Right kidney (tissue), 1 donor: ENCODE measurements at regions not wholly inside any gene's neighbourhood (a gene's known extent, or its start where the extent isn't known, plus 50 kb on each side); places are given as distances from the start of the nearest gene placed in this dataset.
"Not testable (repeated sequence)": the region's sequence is repeated elsewhere in the genome, so short reads cannot be mapped to it uniquely, and the experiment has no call there.

Experiments
- DNase-seq: peaks from one replicate; pipeline ENCODE4 v3.0.0-alpha.2; 2016

DNA sequence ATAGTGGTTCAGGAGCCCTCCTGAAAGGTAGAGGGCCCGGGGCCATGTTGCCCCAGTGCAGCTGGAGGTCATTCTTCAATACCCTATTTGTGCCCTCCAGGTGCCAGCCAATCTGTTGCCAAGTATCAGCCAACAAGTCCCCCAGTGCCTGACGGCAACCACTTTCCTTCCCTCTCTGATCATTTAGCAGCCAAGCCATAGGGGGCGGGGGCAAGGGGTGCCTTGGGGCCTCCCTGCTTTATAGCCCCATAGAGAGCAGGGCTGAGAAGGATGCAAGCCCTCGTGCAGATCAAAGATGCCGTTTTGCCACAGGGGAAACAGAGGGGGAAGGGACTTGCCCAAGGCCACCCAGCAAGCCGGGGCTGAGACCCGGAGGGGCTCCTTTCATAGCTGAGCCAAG lies 149.0 kb upstream of the CHST15 start:
- DNase-seq: no peak

DNA sequence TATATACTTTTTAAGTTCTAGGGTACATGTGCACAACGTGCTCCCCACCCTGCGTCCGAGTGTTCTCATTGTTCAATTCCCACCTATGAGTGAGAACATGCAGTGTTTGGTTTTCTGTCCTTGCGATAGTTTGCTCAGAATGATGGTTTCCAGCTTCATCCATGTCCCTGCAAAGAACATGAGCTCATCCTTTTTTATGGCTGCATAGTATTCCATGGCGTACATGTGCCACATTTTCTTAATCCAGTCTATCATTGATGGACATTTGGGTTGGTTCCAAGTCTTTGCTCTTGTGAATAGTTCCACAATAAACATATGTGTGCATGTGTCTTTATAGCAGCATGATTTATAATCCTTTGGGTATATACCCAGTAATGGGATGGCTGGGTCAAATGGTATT lies 148.1 kb upstream of the CHST15 start:
- DNase-seq: not testable (repeated sequence)

DNA sequence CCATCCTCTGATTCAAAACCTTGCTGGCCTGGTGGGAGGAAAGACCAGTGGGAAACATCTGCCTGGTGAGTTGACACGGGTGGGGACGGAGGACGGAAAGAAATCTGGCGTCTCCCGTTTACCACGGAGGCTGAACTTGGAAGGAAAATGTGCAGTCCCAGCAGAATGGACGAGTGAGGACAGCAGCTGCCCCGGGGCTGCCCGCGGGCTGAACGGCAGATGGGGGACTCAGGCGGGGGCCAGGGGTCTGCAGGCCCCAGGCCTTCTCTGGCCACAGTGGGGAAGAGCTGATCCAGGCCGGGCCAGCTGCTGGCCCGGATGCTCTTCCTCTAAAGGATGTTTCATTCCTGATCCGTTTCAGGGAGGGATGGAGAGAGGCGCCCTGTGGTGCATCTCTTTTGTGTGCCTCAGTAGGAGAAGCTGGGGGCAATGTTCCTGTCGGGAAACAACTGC lies 147.5 kb upstream of the CHST15 start:
- no peak for DNase-seq

DNA sequence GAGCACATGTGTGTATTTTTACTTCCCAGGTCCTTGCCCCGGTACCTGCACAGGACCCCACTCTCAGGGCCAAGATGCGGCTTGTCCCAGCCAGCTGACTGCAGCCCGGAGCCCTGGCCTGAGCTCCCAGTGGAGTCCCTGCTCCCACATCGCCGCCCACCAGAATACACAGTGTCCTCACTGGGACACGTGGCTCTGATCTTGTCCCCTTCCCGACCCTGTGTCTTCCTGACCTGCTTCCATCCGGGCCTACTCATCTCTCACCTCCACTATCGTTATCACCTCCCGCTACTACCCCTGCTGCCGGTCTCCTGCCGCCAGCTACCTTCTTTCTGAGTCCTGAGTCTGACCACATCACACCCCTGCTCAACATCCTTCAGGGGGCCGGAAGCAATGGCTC lies 146.3 kb upstream of the CHST15 start:
- DNase-seq: no peak

DNA sequence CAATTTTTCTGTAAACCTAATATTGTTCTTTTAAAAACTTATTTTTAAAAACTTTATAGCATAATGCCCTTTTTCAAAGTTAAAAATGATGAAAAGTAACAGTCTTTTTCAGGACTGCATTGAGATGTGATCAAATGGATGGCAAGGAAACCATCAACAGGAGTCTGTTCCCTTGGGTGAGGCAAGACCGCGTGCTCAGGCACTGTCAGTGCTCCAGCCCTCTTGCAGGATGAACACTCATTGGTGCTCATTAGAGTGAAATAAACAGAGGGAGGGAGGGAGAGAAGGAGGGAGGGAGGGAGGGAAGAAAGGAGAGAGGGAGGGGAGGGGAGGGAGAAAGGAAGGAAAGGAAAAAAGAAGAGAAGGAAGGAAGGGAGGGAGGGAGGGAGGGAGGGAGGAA lies 145.7 kb upstream of the CHST15 start:
- DNase-seq: no peak

DNA sequence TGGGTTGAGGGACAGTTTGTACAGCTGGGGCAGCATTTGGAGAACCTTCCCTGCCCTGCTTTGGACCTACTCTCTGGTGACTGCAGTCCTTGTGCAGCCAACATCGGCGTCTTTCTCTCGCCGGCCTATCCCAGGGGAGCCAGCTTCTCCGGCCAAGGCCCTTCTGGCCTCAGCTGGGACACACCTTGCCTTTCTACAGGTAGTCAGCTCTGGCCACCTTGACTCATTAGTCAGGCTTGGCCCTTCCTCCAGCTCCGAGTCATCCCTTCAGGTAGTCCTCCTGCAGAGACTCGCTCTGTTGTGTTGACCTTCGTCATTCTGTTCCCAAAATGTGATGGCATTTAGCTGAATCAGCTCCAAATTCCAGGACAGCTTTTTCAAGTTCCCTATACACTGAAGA lies 145.0 kb upstream of the CHST15 start:
- no peak for DNase-seq

DNA sequence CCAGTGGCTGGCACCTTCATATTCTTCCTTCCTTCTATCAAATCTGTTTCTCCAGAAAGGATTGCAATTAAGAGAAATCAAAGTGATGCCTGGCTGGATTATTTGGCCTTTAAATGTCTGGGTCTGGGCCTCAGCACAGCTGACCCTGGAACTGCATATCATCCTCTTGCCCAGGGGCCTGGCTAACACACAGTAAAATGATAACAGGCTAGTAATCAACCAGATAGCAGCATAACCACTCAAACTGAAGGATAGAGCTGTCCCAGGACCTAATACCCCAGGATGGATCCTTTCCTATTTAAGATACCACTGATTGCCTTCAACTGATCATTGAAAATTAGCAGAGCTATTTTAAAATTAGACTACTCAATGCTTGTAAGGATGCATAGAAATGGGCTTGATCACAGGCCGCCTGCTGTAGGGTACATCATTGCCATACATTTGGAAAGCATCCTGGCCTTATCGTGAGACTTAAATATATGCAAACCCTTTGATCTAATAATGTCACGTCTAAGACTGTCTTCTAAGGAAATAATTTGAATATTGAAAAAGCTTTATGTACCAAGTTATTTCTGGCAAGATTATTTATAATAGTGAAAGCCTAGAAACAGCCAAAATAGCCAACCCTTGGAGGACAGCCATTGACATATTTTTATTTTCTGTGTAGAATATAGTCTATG lies 144.0 kb upstream of the CHST15 start:
- no peak for DNase-seq

DNA sequence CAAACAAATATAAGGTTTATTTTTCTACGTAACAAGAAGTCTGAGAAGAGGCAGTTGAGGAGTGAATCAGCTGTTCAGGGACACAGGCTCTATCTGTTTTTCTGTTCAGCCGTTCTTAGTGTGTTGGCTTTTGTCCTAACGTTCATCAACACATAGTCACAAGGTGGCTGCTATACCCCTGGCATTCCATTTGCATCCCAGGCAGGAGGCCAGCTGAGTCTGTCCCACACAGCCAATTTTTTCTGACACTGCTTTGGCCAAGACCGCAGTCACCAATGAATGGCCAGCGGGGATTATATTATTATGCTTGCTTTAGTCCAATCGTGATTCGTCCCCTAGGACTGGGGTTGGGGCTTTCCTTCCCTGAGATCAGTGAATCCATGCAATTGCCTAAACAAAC lies 143.4 kb upstream of the CHST15 start:
- DNase-seq: no peak

DNA sequence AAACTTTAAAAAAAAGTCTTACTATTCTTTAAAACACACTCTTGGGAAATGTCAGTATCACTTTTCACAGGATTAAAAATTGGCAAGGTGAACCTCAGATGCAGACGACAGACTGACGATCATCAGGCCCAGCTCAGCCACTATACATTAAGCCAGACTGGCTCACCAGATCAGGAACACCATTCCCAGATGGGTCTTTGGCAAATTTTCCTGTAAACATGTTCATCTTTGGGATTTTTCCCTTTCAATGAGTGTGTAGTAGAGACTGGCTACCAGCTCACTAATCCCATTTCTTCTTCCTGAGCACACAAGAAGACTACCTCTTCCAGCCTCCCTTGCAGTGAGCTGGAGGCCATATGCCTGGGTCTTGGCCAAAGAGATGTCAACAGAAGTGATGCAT lies 142.7 kb upstream of the CHST15 start:
- DNase-seq: no peak

DNA sequence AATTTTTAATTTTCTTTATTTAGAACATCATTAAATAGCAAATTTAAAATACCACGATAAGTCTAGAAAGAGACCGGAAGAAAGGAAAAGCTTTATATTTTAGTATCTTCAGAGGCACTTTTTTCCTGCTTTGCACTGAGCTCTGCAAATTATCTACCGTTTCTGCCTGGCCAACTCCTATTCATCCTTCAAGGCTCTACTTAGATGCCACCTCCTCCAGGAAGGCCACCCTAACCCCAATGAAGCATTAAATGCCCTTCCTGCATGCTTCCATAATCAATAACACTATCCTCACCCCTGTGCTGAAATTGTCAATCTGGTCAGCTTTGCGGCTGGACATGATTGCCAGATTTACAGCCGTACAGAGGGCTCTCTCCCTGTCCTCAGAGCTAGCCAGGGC lies 141.8 kb upstream of the CHST15 start:
- DNase-seq: no peak

DNA sequence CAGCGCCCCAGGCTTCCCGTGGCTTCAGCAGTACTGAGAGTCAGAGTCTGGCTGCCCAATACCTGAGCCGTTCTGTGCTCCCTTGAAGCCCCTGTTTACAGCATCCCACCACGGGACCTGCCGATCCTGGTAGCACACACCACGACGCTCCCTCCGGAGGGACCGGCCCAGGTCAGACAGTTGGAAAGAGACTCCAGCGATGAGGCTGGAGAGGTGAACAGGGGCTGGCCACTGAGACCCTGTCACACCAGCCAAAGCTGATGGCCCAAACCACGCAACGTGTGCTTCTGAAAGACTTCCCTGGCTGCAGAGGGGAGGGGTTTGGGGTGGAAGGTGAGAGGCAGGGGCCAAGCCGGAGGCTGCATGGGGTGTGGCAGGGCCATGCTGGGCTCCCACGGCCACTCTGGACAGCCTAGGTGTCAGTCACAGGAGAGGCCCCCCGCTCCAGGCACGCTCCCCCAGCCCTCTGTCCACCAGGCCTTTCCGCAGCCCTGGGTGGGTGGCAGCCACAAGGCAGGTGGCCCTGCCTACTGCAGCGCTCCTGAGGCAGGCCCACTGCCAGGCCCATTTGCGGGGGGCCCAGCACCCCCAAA lies 140.2 kb upstream of the CHST15 start:
- DNase-seq: no peak

DNA sequence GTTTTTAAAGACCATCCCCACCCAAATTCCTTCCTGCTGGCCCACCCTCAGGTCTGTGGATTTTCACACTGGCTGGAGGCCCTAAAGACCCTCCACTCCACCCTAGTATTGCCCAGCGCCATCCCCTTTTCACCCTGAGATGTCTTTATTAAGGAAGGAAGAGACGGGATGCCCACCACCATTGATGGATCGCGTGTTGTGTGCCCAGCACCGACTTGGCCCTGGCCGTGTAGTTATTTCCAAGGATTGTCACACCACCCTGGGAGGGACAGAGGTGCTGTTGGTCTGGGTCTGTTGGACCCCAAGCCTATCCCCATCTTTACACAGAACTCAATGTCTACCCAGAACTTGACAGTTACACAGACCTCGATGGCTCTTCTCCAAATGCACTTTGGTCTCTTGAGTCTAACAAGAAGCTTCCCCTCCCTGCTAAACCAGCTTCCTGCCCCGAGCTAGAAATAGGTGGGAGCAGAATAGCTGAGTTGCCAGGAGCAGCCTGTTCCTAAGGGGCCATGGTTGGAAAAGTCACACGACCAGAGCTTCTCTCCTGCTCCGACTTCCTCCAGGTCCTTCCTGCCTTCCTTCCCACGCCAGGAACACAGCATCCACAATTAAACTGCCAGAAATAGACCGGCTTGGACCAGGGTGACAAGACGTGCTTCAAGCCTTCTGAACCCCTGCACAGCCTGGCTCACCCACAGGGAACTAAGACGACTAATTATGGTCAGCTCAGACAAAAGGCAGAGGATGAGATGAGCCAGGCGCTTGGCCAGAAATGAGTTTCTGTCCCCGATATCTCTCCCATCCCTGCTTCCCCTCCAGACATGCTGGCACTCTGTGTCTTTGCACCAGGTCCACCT lies 139.5 kb upstream of the CHST15 start:
- no peak for DNase-seq

DNA sequence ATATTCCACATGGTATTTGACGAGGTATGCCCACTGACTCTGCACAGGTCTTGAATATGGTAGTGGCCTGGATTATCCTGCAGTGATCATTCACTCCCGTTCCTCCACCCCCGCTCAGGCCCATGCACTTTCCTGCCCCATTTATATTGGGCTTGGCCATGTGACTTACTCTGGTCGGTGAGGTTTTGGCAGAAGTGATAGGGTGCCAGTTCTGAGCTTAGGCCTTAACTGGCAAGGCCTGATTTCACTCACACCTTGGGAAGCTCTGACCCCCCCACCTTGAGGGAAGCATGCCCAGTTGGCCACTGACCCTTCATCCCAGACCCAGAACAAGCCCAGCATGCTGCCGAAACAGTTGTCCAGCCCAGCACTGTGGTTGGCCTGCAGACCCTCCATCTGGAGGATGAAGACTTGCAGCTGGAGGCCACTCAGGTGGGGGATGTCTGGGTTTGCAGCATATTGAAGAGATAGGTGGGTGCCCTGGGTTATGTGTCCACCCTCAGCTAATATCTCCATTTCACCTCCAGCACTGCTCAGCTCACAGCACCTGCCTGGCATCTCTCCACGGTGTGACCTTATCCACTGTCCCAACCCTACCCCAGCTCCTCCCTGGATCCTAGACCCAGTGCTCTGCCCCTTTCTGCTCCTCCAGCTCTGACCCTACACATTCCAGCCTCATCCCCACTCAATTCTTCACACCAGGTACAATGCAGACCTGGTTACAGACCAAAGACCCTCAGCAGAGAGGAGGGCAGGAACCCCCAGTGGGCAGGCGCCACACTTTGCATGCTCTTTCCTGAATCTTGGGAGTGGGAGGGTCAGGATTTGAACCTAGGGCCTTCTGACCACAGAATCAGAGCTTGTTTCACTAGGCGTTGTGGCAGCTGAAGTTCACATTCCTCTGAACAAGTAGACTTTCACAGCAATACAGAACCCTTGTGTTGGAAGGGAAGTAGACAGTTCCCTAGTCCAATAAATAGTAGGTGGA lies 138.1 kb upstream of the CHST15 start:
- DNase-seq: no peak

DNA sequence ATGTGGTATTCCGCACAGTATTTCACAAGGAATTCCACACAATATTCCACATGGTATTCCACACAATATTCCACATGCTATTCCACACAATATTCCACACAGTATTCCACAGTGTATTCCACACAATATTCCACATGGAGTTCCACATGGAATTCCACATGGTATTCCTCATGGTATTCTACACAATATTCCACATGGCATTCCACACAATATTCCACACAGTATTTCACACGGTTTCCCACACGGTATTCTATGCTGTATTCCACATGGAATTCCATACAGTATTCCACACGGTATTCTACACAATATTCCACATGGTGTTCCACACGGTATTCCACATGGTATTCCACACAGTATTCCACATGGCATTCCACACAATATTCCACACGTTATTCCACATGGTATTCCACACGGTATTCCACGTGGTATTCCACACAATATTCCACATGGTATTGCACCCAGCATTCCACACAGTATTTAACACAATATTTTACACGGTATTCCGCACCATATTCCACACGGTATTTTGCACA lies 137.3 kb upstream of the CHST15 start:
- DNase-seq: no peak

DNA sequence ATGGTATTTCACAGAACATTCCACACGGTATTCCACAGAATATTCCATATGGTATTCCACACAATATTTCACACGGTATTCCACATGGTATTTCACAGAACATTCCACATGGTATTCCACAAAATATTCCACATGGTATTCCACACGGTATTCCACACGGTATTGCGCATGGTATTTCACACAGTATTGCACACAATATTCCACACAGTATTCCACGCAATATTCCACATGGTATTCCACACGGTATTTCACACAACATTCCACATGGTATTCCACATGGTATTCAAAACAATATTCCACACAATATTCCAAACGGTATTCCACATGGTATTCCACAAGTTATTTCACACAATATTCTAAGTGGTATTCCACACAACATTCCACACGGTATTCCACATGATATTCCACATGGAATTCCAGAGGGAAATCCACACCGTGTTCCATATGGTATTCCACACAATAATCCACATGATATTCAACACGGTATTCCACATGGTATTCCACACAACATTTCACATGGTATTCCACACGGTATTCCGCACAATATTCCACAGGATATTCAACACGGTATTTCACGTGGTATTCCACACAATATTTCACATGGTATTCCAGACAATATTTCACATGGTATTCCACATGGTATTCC lies 136.7 kb upstream of the CHST15 start:
- DNase-seq: no peak

DNA sequence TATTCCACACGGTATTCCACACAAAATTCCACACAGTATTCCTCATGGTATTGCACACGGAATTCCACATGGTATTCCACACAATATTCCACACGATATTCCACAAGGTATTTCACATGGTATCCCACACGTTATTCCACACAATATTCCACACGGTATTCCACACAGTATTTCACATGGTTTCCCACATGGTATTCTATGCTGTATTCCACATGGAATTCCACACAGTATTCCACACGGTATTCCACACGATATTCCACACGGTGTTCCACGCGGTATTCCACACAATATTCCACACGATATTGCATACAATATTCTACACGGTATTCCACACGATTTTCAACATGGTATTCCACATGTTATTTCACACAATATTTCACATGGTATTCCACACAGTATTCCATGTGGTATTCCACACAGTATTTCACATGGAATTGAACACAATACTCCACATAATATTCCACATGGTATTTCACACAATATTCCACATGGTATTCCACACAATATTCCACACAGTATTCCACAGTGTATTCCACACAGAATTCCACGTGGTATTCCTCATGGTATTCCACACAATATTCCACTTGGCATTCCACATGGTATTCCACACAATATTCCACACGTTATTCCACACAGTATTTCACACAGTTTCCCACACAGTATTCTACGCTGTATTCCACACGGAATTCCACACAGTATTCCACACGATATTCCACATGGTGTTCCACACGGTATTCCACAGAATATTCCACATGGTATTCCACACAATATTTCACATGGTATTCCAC lies 136.0 kb upstream of the CHST15 start:
- no peak for DNase-seq

DNA sequence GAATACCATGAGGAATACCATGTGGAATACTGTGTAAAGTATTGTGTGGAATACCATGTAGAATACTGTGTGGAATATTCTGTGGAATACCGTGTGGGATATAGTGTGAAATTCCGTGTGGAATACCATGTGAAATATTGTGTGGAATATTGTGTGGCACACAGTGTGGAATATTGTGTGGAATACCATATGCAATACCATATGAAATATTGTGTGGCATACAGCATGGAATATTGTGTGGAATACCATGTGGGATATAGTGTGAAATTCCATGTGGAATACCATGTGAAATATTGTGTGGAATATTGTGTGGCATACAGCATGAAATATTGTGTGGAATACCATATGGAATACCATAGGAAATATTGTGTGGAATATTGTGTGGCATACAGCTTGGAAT lies 135.1 kb upstream of the CHST15 start:
- DNase-seq: no peak

DNA sequence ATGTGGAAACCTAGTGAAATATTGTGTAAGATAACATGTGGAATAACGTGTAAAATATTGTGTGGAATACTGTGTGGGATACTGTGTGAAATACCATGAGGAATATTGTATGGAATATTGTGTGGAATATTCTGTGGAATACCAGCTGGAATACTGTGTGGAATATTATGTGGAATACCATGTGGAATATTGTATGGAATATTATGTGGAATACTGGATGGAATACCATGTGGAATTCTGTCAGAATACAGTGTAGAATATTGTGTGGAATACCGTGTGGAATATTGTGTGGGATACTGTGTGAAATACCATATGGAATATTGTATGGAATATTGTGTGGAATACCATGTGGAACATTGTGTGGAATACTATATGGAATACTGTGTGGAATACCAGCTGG lies 134.6 kb upstream of the CHST15 start:
- no peak for DNase-seq

DNA sequence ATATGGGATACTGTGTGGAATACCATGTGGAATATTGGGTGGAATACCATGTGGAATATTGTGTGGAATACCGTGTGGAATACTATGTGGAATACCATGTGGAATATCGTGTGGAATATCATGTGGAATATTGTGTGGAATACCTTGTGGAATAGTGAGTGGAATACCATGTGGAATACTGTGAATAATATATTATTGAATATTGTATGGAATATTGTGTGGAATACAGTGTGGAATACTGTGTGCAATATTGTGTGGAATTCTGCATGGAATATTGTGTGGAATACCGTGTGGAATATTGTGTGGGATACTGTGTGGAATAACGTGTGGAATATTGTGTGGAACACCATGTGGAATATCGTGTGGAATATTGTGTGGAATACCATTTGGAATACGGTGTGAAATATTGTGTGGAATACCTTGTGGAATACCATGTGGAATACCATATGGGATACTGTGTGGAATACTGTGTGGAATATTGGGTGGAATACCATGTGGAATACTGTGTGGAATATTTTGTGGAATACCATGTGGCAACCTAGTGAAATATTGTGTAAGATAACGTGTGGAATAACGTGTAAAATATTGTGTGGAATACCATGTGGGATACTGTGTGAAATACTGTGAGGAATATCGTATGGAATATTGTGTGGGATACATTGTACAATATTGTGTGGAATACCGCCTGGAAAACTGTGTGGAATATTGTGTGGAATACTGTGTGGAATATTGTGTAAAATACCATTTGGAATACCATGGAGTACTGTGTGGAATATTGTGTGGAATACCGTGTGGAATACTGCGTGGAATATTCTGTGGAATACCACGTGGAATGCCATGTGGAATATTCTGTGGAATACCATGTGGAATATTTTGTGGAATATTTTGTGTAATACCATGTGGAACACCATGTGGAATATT lies 133.9 kb upstream of the CHST15 start:
- DNase-seq: no peak
